Ammon's horn (tissue), 1 donor: ENCODE measurements at regions not wholly inside any gene's neighbourhood (a gene's known extent, or its start where the extent isn't known, plus 50 kb on each side); places are given as distances from the start of the nearest gene placed in this dataset.
A peak's percentile ranks its signal among the peaks of the same experiment; 100 is the strongest.

Experiments
- DNase-seq: peaks from one replicate; pipeline ENCODE4 v3.0.0-alpha.2; 2016; ENCODE audit warnings: low spot score

DNA sequence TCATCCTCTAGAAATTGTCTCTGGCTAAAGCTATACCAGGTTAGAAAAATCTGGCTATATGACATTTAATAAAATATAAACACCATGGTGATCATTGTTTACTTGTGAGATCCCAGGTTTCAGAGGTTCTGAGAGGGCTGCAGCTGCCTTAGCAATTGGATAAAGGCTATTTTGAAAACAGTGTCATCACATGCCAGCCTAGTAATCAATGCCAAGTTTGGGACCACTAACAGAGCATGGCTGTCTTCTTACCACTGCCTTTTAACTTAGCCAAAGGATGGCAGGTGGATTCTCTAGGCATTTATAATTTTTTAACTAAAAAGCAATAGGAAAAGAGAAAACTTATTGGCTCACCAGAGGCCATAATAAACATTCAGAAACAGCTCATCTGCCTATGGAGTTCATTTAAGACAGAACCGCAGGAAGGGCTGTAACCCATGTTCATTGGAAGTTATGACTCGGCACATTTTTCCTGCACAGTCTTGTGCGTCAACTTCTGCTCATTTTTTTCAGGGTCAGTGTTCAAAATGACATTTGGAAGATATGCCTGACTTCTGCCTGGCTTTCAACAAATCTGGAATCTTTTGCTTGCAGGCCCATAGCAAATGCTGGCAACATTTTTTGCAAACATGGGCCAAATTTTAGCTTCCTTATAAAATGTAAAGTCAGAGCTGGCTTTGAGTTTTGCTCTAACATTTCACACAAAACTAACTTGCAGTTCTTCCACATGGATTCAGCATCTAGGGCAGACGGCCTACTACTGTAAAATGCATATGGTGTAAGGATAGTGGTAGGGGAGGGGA lies 476.0 kb upstream of the TBL1XR1 start:
- no peak for DNase-seq

DNA sequence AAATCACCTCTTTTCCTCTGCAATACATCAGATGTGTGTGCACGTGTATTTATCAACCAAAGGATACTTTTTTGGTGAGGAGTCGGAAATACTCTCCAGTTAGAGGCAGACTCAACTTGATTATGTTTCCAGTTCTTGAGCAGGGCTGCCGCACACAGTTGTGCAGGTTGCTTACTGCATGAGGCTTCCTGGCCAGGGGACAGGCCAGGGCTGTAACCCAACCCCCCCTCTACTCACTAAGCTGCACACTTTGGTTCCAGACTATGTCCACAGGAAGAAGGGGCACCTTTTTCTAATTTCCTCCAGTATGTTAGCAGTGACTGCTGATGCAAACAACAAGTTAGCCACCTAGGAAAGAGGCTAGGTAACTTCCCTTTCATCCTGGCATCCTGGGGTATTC lies 476.9 kb upstream of the TBL1XR1 start:
- DNase-seq = no peak

DNA sequence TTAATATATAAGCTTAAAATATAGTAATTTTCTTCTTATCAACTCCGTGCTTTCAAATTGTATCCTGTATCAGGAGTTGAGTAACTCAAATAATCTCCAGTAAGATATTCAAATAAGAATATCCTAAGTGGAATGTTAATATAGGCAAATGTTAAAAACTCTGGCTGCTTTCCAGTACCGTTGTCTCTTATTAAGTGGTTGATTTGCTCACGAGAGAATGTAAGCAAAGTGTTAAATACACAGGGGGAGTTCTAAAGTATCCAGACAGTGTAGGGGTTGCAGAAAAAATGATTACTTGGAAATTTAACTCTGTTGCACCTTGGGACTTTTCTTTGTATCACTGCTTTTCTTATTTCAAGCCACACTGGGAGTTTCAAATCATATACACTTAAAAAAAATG lies 478.9 kb upstream of the TBL1XR1 start:
- no peak for DNase-seq

DNA sequence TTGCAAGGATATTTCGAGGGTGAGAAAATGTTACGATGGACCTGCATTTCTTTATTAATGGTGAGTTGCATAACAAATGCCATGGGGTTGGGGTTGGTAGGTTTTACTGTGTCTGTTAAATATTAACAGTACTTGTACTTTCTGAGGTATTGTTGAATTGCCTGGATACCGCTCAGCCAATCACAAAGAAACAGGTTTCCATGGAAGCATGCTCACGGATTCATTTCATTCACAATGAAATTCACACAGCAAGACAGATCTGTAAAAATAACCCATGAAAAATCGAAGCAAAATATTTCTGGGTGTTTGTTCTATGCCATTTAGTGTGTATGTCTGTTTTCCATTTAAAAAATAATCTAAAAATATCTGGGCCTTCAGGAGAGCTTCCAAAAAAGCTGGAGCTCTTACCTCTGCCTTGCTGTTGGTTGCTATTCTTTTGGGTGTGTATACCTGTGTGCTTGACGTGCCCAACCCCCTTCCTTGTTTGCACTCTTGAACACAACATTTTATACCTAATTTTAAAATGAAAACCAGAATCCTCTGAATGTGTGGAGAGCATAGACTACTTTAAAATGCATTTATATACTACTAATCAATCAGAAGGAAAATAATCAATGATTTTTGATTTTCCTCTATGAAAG lies 479.8 kb upstream of the TBL1XR1 start:
- DNase-seq = peak; percentile 70

DNA sequence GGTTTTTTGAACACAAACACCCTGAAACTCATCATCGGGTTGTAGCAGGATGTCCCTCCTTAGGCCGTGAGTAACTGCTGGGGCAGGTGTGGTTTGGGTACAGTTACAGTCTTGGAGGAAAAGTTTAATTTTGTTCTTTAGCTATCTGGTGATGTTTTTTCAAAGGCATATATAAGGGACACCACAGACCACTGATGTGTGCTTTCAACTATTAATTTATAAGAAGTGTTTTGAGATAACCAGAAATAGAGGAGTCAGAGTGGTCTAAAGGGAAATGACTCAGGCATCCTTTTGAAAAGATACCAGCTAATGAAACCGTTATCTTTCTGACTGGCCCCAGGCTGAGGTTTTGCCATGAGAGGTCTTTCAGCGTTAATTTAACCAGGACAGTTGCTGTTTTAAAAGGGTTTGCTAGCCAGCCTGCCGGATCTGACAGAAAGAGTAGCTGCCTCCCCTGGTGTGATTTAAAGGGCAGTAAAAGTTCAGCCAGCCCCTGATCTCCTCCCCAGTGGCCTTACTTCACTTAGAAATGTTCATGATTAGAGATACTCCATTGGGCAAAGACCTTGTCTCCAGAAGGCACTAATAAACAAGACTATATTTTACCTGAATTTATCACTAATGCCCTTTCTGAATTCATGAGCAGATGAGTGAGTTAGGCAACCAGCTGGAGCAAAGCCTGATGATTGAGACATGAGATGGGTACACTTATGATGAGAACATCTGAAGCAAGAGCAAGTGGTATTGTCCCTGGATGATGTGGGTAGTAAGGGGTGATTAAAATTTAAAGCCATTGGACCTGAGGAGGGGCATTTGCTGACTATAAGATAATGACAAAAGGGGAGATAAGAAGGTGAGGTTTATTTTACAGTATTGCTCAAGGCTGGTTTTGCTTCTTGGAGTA lies 482.5 kb upstream of the TBL1XR1 start:
- no peak for DNase-seq

DNA sequence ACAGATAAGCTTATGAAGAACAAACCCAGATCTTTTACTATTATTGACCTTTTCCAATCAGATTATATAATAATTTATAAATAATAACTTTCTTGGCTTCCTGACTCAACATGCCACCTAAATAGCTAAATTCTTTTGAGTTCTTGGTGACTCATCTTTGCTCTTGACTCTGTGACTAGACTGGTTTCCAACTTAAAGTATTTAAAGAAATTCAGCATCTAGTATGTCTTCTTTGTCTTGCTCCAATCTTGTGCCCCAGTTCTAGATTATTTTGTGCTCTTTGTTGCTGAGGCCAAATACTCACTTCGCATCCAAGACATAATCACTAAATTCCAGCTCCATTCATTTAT lies 483.2 kb upstream of the TBL1XR1 start:
- DNase-seq = no peak

DNA sequence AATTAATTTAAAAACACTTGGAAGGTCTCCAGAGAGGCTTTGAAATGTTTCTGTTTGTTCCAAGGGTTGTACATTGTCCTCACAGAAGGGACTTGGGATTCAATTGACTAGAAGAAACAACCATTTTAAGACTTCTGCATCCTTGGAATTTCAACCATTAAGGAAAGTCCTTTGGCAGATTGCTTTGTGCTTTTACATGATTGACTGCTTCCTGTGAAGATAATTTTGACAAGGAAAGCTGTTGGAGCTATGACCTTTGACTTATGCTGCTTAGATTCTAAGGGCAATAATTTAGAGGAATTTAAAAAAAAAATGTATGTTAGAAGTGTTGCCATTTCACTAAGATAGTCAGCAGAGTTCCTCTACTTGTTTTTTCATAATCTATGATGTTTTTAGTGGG lies 483.9 kb upstream of the TBL1XR1 start:
- no peak for DNase-seq

DNA sequence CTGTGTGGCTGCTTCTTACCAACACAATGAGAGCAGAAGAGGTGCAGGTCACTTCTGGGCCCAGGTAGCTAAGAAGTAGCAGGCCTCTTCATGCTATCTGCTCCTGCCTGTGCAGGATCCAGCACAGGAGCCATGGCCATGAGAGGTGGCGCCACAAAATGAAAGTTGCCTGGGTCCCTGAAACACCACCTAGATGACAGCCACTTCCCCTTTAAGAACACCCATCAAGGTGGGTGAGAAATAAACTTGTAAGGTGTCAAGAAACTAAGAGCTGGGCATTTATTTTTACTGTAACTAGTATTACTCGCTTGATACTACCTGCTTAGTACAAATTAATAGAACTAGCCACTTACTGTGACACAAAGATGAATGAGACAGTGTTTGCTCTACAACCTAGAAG lies 484.6 kb upstream of the TBL1XR1 start:
- no peak for DNase-seq

DNA sequence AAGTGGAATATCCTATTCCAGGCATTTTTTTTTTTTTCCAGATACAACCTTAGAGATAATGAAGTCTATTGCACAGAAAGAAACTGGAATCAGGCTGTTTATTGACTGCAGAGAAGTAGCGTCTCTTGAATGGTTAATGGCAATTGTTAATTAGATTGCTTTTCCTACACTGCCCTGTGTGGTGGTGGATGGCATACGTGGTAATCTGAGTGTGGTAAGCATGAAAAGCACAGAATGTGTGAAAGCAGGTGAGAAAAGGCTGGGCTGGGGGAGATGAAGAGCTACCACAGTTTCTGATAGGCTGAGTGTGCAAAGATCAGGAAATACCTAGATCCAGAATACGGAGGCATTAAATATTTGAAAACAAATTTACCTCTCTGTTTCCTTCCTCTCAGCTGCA lies 486.3 kb upstream of the TBL1XR1 start:
- DNase-seq = no peak

DNA sequence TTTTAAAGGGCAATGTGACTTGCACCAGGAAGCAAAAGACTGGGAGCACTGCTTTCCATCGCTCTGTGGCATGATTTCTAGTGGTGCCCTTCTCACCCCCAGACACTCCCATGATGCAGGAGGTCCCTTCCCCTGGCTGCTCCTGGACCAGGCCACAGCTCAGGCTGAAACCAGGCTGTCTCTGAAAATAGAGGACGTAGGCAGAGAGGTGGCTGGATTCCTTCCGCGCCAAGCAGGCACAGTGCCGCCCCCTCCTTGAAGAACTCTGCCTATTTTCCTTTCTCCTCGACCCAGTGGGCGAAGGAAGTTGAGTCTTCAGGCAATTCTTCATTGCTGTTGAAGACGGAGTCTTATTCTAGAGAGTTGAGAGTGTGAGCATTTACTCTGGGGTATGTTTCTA lies 489.4 kb upstream of the TBL1XR1 start:
- no peak for DNase-seq

DNA sequence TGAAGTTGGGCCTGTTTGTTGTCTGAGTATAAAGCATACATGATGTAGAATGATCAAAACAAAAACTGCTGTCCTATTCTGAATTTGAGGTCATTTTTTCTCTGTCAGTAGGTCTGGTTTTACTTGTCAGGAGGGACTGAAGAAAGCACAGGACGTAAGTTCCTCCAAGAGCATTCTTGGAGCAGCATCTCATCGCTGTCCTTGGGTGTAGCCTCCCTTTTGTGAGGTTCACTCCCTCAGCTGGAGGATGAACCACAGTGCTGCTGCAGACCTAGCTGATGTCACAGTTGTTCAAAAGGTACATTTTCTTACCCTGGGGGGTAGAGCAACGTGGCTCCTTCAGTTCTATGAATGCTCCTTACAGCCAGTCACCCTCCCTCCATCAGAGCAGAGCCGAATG lies 490.0 kb upstream of the TBL1XR1 start:
- no peak for DNase-seq

DNA sequence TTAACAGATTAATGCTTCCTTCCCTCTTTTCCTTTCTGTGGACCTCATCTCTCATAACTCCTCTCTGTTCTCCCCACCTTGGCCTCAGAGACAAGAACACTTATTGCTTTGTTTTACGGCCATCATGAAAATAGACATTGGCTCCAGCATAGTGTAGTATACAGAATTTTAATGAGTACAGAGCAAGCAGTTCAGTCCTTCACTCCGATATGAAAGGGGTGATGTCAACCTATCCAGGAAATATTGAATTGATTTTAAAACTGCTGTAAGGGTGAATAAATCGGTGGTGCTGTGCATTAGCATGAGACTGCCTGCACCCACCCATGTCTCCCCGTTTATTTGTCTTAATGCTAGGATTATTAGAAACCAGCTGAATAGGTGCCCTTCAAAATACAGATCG lies 490.9 kb upstream of the TBL1XR1 start:
- no peak for DNase-seq

DNA sequence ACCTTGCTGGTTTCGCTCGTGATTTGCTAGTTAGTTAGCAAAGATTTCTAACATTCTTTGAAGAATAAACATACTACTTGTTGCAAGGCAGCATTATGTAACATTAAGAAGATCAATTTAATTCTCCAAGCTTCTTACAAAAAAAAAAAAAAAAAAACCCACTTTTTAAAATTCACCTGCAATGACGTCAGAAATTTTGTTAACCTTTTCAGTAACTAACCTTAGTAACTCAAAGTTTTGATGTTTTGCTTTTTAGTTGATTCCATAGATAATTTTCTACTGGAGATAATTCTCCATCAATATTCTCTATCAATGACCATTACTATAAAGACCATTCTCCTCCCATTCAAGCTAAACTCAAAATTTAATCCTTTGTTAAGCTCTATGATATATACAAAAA lies 491.8 kb upstream of the TBL1XR1 start:
- no peak for DNase-seq

DNA sequence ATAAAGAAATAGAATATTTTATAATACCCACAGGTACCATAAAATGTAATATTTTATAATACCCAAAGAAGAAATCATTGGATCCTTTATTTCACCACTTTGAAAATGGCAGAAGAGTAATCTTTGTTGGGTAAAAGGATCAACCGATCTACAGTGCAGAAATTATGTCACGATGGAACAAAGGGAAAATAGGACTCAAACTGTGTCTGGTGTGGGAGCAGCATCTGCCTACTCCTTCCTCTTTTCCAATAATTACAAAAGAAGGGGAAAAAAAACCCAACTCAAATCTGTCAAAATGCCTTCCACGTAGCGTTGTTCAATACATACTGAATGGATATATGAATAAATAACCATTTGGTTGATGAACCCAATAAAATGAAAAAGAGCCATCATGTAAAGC lies 492.6 kb upstream of the TBL1XR1 start:
- no peak for DNase-seq

DNA sequence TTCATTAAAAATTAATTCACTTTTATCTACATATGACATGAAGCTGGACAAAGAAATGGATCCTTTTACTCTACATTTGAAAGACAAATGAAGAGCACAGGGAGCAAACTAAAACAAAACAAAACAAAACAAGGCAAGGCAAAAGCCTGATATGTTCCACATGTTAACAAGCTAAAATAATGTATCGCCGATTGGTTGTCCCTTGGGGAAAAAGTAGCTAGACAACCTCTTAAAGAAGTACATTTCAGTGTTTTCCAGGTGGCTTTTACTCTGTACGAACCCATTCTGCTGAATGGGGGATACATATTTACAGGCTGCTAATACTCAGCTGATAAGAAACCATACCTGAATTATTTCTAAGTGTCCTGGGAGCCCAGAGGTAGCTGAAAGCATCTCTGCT lies 493.0 kb upstream of the TBL1XR1 start:
- DNase-seq = no peak

DNA sequence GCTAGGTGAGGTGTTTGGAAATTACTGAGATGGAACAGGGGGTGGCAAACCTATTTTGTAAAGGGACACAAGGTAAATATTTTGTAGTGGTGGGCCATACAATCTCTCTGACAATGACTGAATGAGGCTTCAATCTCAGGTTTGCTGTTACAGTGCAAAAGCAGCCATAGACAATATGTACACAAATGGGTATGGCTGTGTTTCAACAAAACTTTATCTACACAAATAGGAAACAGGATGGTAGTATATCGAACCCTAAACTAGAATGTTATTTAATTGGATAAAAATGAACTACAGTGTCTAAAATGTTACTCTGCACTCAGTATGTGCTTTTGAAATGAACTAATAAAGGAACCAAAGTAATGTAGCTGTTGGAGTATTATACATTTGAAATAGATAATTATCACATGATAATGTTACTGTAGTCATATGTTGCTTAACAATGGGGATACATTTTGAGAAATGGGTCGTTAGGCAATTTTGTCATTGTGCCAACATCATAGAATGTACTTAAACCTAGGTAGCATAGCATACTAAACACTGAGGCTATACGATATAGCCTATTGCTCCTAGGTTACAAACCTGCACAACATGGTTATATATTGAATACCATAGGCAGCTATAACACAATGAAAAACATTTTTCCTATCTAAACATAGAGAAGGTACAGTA lies 495.2 kb upstream of the TBL1XR1 start:
- DNase-seq = no peak

DNA sequence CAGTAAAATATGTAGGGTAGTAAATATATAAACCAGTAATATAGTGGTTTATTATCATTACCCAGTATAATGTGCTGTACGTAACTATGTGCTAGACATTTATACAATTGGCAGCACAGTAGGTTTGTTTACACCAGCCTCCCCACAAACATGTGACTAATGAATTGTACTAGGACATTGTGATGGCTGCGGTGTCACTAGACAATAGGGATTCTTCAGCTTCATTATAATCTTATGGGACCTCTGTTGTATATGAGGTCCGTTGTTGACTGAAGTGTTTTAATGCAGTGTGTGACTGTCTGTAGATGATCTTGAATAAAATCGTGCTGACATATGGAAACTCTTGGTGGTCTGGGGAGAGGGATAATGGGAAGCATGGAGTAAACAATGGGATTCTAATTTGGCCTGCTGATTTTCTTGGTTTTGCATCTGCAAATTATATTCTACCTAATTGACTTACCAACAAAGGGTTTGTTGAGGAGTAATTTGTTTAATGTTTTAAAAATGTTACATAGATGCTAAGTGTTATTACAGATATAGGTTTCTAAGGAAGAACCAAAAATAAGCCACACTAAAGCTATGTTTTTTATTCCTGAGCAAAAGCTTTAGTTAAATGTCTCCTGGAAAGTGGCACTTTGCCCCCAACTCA lies 496.5 kb upstream of the TBL1XR1 start:
- DNase-seq = peak; percentile 58

DNA sequence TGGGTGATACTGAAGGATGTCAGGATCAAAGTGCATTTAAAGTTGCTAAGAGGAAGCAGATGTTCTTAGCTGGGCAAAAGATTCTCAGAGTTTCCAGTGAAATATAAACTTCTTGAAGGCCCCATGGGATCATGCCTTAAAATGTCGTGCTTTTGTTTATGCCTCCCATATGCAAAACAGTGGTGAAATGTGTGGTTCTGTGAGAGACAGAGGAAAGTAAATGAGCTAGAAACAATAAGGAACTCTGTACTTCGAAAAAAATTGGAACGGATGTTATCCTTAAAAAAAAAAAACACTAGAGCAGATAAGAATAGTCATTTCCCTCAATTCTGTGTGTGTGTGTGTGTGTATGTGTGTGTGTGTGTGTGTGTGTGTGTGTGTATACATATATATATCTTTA lies 497.0 kb upstream of the TBL1XR1 start:
- DNase-seq = no peak

DNA sequence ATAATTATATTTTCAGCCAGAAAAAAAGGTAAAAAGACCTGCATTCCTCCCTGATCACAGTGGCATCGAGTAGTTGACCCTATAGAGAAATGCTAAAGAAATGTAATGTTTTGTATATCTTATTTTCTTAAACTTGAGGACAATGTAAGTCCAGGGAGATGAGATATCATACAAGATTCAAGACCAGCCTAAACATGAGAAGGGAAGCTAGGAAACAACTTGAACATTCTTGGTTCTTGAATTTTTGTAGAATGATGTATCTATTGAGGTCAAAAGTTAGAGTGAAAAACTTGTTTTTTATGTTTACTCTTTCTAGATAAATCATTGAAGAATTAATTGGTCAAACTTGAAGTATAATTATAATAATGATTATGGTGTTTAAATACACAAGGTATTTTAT lies 497.7 kb upstream of the TBL1XR1 start:
- no peak for DNase-seq

DNA sequence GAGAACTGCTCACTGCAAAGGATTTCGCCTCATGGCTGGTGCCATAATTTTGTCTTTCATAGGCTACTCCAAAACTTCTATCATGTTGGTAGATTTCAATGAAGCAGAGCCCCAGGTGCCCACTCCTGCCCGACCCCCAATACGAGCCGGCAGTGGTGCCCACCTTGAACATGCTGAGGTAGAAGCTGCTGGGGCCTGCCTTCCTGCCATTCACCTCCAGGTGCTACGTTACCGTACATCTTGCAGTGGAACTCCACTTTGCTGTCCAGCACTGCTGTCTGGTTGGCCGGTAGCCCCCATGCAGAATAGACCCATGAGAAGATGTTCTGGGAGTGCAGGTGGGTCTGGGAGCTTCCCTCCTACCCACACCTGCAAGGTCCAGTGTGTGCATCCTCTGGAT lies 502.8 kb upstream of the TBL1XR1 start:
- no peak for DNase-seq

DNA sequence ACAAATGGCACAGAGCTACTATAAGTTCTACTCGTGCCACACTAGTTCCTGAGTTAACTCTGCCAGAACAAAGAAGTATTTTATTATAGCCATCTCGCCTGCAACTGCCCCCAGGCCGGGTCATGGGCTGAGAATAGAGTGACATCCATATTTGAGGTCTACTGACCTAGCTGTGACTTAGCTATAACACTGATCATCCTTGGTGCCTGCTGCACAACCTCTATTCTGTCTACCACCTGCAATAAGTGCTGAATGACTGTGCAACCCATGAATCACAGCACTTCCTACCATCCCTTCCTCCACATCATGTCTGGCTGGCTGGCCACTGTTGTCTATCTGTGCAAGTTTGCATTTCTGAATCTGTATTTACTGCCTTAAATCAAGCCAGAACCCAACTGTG lies 506.5 kb upstream of the TBL1XR1 start:
- no peak for DNase-seq
